Left ventricle myocardium superior (tissue), 1 donor: ENCODE measurements at regions not wholly inside any gene's neighbourhood (a gene's known extent, or its start where the extent isn't known, plus 50 kb on each side); places are given as distances from the start of the nearest gene placed in this dataset.

ENCODE experiments used
- ATAC-seq: fragments of 200-7000 bp; cut with Tn5 transposase; one replicate; pipeline ENCODE4 v1.9.1; 2020; ENCODE audit warnings: mild to moderate bottlenecking, moderate library complexity
- DNase-seq: peaks from one replicate; pipeline ENCODE4 v3.0.0-alpha.2; 2020
- intact Hi-C: fragments of 100-400 bp; cut with micrococcal nuclease; formaldehyde crosslinking; loops from one replicate; pipeline ENCODE4 v1.11.0; 2022
- donor health status: DM: no; HTN: yes; CAD: no; lungs with severe emphysema.

DNA sequence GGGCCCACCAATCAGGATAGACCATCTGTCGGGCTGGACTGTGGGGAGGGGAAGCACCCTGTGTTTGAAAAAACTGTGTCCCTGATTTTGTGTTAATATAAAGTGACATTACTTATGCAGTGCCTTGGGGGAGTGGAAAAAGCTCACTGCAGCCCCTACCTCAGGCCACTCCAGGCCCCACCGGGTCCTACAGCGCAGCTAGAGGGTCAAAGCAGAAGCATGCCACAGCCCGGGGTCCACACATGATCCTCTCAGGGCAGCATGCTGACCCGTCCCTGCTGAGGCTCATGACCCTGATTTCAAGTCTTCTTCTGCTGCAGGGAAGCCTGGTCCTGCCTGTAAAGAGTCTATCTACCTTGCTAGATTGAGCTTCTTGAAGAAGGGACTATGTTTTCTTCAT, 133.0 kb upstream of the PLCB4 start:
- DNase-seq, result no peak
- no peak for ATAC-seq
- intact Hi-C loops, result no loop called here

DNA sequence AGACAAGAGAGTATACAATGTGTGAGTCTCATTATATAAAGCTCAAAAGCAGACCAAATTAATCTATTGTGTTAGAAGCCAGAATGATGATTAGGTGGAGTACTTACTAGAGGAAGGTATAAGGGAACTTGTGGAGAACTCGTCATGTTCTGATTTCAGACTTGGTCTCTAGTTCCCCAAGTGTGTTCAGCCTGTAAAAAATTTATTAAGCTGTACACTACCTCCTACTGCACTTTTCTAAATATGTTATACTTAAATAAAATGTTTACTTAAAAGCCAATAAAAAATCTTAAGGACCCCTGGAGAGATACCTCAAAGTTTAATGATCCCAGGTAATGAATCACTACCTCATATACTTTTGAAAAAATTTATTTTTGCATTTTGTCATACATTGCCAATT, 130.4 kb upstream of the PLCB4 start:
- DNase-seq (no peak), ATAC-seq (no peak)
- intact Hi-C loops, result no loop called here

DNA sequence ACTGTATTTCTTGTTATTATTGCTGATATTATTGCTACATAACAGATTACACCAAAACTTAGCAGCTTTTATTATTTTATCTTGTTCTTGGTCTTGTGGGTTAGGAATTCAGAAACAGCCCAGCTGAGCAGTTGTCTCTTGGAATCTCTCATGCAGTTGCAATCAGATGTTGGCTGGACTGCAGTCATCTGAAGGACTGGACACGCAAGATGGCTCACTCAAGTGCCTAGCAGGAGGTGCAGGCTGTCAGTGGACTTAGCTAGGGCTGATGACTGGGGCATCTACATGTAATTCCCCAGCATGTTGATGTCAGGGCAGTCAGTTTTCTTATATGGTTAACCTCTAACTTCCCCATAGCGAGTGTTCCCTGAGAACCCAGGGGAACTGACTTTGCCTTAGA, 128.6 kb upstream of the PLCB4 start:
- ATAC-seq, result no peak
- DNase-seq, result no peak
- intact Hi-C loops, result no loop called here

GRCh38 chr20:8943631-8944030, 125.3 kb upstream of the PLCB4 start:
- ATAC-seq (peak; percentile 28), DNase-seq (no peak)
- intact Hi-C loops, result no loop called here

DNA sequence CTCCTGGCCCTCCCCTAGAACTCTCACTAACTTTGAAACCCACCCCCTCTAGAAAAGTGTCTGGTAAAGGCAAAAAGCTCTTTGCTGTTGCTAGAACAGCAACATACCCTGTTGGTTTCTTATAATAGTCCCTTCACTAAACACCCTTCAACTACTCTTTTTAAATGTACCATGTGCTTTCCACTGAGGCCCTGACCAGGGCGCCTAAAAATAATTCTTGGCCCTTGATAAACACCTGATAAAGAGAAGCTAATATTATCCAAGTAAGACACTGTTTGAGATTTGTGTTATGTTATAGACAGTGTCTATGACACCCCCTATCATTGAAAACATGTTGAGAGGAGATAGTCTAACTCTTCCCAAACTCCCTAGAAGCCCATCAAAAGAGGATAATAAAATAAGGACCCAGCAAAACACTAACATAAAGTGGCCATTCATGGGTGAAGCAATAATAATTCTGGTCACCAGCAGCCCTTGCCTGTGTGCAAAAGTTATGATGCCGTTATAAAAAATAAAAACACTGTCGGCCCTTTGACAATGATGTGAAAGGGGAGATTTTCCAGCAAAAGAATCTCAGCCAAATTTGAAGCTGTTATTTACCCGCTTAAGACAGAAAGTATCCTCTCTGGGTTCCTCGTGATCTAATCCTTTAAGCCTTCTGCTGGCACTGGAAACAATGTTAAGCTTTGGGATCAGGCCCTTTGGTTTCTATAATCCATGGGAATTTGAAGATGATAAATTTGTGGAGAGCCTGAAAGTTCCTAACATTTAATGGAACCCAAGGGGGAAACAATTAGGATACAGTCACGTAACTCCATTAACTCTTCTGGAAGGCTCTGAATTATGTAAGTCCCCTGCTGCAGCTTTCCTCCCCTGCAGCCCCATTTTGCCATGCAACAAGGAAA, 122.6 kb upstream of the PLCB4 start:
- DNase-seq (no peak), ATAC-seq (peak; percentile 82)
- intact Hi-C loops, result no loop called here

GRCh38 chr20:8948442-8949020, 120.4 kb upstream of the PLCB4 start:
- ATAC-seq (no peak), DNase-seq (no peak)
- intact Hi-C loops, result no loop called here

DNA sequence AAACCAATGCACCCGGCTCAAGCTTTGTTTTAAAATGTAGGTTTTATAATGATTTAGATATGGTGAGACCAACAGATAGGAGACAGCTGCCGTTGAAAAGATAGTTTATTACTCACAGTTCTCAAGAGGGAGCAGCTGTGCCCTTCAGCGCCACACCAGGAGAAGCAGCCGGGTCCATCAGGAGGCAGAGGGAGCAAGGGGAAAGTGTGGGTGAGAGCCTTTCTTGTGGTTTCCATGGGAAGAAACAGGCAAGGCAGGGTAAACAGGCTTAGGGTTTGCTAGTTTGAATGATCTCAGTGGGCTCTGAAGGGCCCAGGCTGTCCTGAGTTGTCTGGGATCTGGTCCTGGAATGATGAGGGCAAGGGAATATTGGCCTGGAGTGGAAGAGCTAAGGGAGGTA, 117.7 kb upstream of the PLCB4 start:
- intact Hi-C loops, result no loop called here
- ATAC-seq, result no peak
- no peak for DNase-seq

- DNase-seq (no peak), ATAC-seq (no peak)
- intact Hi-C loops, result no loop called here
Observed at GRCh38 chr20:8952721-8953120, 116.2 kb upstream of the PLCB4 start.

GRCh38 chr20:8953300-8953699, 115.6 kb upstream of the PLCB4 start:
- intact Hi-C loops, result no loop called here
- DNase-seq (no peak), ATAC-seq (no peak)

DNA sequence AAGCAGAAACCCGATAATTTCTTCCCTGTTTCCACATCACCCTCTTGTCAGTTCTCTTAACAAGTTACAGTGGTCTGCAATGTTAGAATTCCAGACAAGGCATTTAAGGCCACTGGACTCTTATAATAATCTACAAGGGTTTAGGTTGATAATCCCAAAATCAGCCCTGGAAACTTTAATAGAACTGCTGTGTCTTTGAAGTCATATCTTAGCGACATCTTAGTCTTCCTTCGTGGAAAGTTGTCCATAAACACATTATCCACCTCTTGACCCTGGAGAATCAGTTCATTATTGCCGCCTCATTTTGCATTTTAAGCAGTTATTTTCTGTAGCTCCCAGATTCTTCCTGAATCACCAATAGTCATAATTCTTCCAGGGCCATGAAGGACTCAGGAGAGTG, 108.6 kb upstream of the PLCB4 start:
- ATAC-seq, result no peak
- intact Hi-C loops, result no loop called here
- no peak for DNase-seq

DNA sequence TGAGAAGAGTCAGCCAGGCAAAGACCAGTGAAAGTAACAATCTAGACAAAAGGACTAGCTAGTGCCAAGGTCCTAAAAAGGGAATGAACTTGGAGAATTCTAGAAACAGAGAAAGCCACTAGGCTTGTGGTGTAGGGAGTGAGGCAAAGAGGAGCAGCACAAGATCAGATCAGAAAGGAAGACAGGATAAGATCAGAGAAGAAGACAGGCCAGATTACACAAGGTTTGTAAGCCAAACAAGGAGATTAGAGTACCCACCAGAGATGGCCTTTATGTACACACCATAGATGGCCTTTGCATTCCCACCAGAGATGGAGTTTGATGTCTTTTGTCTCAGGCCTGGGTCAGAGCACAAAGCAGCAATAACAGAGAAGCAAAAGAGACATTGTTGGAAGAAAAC, 105.6 kb upstream of the PLCB4 start:
- DNase-seq (no peak), ATAC-seq (no peak)
- intact Hi-C loops, result no loop called here

DNA sequence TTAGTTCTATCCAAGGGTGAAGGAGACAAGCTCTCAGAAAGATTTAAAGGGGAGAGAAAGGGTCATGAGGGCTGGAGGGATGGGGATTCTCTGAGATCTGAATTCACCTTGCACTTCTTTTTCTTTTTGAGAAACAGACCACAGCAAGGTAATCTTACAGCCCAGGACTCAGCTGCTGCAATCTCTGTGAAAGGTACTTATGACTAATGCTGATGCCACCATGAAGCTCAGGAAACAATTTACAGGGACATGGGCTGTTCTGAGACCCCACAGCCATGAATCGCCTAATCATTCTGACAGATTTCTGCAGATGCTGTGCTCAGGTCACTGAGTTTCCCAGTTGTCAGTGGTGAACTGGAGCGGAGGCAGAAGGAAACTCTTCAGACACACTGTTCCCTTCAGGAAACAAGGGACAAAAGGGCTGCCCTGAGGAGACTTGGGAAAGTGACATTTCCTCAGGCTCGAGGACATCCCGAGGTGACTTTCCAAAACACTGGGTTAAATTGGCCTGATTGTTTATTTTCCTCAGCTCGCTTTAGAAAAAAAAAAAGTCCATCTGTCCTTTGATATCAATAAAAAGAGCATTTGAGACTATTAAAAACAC, 103.8 kb upstream of the PLCB4 start:
- ATAC-seq (peak; percentile 66), DNase-seq (no peak)
- intact Hi-C loops, result no loop called here

- intact Hi-C loops, result no loop called here
- DNase-seq (no peak), ATAC-seq (no peak)
Observed at GRCh38 chr20:8967641-8968245, 101.1 kb upstream of the PLCB4 start.

DNA sequence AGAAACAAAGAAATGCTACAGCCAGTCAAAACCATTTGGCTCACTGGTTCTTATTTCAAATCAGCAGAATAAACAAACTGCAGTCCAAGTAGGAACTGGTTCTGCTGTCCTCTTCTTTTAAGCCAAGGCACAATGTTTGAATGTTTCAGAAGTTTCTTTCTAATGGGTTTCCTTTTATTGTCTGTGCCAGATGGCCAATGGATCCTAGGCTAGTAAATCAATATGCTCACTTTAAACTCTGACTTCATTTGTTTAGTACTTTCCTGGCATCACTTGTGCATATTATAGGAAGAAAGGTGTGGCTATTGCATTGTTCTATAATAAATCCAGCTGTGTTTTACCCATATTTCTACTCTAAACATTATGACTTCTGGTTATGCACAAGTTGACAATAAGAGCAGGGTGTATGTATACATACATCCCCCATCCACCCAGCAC, 99.7 kb upstream of the PLCB4 start:
- intact Hi-C loops, result no loop called here
- DNase-seq (no peak), ATAC-seq (peak; percentile 45)

DNA sequence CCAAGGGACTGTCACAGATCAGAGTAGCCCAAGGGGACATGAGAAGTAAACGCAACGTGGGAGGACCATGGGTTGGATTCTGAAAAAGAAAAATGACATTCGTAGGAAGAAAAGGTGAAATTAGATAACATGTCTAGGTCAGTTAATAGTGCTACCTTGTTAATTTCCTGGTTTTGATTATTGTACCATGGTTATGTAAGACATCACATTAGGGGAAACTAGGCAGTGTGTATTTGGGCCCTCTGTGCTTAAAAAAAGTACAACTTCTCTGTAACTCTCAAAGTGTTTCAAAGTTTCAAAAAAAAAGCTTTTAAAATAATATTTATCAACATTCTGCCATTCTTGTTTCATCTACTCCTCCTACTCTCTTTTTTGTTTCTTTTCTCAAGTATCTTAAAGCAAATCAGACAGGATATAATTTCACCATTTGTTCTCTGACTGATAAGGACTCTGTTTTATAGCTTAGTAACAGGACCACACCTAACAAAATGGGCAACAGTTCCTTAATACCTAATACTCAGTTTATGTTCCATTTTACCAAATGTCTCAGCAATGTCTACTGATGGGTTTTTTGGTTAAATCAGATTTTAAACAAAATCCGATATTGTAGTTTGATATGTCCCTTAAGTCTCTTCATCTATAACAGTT, 97.1 kb upstream of the PLCB4 start:
- ATAC-seq (peak; percentile 26), DNase-seq (no peak)
- intact Hi-C loops, result no loop called here

- ATAC-seq (no peak), DNase-seq (no peak)
- intact Hi-C loops, result no loop called here
Observed at GRCh38 chr20:8972963-8973705, 95.8 kb upstream of the PLCB4 start.

DNA sequence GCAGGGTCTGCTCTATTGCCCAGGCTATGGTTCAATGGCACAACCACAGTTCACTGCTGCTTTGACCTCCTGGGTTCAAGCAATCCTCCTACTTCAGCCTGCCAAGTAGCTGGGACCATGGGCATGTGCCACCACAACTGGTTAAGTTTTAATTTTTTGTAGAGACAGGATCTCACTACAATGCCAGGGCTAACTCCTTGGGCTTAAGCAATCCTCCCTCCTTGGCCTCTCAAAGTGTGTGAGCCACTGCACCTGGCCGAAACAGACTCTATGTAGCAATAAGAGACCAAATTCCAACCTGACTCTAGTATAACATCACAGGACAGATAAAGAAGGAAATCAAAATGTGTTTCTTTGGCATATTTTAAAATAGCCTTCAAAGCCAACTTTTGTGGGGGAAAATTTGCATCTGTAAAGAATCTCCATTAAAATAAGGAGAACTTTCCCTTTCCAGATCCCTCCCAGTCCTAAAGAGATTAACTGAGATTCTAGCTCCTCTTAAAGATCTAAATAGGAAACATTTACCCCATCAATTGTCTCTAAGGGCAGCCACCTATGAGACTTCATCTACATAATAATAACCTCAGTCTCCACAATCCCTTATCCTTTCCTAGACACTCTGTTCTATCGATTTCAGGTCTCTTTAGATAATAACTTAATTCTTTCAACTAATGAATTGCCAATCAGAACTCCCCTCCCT, 94.7 kb upstream of the PLCB4 start:
- DNase-seq, result no peak
- ATAC-seq, result no peak
- intact Hi-C loops, result no loop called here

GRCh38 chr20:8981482-8981881, 87.4 kb upstream of the PLCB4 start:
- DNase-seq (no peak), ATAC-seq (no peak)
- intact Hi-C loops, result no loop called here
